B cell (primary cell): ENCODE measurements at regions not wholly inside any gene's neighbourhood (a gene's known extent, or its start where the extent isn't known, plus 50 kb on each side); places are given as distances from the start of the nearest gene placed in this dataset.

Experiments
- CTCF ChIP-seq: fragments of 200-600 bp; IDR thresholded peaks from one replicate; pipeline ENCODE4 v1.8.0; 2022; ENCODE audit warnings: antibody characterized with exemption, mild to moderate bottlenecking
- EZH2 ChIP-seq: IDR thresholded peaks from 2 replicates; pipeline ENCODE4 v1.6.1; 2012; ENCODE audit warnings: borderline replicate concordance, low read depth, mild to moderate bottlenecking, moderate library complexity, low read length; ENCODE audit not compliant: insufficient read depth, poor library complexity, severe bottlenecking

DNA sequence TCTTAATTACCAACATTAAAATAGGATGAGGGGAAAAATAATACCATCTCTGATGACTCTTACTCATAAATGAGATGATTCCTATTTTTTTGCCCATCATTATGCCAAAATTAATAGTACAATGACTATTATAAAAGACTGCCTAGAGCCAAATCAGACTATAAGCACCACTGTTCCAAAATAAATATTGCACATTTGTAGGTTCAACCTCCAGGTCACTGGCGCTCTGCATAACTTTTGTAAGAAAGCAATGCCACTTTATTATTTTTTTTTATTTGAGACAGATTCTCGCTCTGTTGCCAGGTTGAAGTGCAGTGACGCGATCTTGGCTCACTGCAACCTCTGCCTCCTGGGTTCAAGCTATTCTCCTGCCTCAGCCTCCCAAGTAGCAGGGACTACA lies 142.5 kb upstream of the SP8 start:
- TF ChIP-seq CTCF (no peak), EZH2 (no peak)
